T-helper 1 cell (primary cell): ENCODE measurements at regions not wholly inside any gene's neighbourhood (a gene's known extent, or its start where the extent isn't known, plus 50 kb on each side); places are given as distances from the start of the nearest gene placed in this dataset.

Source experiments
- DNase-seq, 5 donors: peaks; one replicate each; pipeline ENCODE4 v3.0.0-alpha.2; 2012 to 2020

DNA sequence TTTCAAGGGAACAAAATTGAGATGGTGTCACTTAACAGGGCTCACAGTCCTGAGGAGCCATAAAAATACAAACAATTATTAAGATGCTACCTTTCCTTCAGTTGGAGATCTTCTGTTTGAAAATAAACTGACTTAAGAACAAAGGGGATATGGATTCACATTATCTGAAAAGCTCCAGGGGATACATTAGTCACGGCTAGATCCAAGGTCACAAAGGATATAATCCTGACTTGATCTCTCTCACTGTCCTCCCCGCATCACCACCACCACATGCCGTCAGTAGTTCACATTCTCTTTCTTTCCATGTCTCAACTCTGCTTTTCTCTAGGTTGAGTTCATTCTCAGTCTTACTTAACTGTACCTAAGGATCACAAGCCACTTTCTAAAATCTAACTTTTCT lies 530.4 kb upstream of the MARCKS start:
- no peak for DNase-seq

DNA sequence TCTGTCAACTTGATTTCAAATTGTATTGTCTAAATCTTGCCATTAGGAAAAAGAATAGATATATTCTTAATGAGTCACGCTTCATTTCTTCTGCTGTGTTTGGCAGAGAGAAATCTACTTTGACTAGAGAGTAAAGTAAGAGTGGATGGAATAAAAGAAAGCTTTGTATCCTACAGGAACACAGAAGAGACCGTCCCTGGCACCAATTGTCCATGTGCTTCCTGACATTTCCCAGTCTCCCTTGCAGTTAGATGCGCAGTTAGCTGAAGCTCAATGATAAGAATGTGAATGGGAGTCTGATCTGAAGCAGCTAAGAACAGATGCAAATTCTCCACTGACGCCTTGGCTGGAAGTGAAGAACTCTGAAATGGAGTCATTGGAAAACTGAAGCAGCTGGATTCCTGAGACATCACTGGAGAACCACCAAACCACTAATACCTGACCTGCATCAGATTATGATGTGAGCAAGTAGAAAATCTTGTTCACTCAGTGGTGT lies 528.2 kb upstream of the MARCKS start:
- no peak for DNase-seq

DNA sequence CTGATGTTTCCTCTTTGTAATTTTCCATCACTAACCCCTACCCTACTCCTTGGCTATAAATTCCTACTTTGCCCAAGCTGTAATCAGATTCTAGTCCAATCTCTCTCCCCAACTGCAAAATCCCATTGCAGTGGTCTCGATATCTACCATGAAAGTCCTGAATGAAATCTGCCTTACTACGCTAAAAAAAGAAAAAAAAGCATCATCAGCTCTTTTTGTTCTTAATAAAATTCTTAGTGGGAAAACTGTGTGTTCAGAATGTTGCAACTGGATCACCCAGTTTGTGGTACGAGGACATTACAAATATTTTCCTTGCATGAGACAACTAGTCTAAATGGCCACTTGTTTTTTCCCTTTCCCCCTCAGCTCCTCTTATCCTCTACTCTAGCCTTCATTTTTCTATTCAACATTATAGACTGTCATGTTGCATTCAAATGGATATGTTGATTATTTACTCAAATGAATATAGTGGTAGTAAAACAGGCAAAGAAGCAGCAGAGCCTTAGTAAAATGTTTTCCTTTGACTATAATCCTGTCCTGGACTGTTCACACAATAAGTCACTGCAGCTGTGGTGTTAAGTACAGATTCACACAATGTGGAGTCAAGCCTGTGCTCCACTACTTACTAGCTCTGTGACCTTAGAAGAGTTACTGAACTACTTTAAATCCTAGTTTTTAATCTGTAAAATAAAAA lies 527.1 kb upstream of the MARCKS start:
- no peak for DNase-seq

- DNase-seq, result no peak
Observed at GRCh38 chr6:113330636-113330946, 526.6 kb upstream of the MARCKS start.

GRCh38 chr6:113331021-113331420 lies 526.1 kb upstream of the MARCKS start:
- no peak for DNase-seq

- no peak for DNase-seq
Observed at GRCh38 chr6:113338644-113339043, 518.5 kb upstream of the MARCKS start.

DNA sequence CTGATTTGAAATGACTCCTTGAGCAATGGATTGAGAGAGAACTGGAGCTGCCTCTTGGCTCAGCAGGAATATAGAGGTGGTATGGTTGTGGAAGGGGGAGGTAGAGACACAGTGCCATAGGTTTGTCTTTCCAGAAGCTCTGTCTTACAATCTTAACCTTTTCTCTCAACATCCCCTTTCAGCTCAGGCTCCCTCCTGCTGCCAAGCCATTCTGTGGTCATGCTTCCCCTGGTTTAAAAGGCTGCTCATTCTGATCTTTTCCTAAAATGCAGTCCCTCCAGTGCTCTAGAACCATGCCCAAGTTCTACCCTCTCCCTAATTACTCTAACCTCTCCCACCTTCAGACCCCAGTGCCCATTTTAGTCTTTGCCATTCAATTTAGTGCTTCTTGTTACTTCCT lies 517.9 kb upstream of the MARCKS start:
- DNase-seq, result no peak

- no peak for DNase-seq
Observed at GRCh38 chr6:113340371-113340770, 516.8 kb upstream of the MARCKS start.

DNA sequence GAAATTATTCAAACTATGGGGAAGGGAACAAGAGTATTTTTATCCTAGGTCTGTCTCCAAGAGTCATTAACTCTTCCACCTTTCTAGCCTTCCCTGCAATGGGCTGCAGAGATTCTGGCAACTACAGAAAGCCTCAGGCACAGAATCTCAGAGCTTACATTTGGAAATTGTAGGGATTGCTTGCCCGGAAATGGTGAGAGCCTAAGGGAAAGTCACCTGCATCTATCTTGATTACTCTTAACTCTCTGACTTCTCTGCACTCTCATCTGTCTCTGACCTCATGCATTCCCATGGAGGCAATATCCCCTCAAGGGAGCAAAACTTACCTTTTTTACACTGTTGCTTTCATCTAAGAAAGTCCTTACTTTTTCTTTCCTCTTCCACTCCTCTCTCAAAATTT lies 513.2 kb upstream of the MARCKS start:
- DNase-seq, result no peak

DNA sequence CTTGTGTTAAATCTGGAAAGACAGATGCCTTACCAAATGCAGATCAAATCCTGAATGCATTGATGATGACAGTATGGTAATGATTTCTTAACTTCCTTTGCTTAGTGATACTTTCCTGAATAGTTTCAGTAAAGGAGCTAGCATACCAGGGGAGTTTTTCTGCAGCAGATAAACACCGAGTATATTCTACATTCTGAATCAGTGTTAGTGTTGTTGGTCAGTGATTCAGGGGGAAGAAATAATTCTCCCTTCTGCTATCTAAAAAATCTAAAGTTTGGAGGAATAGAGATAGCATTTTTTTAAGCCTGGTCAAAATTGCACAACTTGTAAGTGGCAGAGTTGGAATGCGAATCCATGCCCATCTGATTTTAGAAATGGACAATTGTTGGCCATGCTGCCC lies 512.2 kb upstream of the MARCKS start:
- no peak for DNase-seq

DNA sequence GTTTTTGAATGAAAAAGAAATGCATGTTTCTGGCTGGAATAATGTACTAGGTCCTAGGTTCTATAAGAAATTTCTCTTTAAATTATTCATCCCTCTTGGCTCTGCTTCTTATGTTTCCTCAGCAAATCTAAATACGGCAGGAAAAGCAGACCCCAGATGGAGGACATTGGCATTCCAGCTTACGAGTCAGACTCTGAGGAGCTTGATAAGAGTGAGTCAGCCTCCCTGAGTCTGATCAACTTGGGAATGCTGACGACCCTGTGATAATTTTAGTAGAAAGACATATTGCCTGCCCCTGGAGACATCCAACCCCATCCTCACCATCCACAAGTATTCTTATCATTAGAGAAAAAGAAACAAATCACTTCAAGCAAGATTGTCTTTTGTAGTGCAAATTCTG lies 509.7 kb upstream of the MARCKS start:
- no peak for DNase-seq

GRCh38 chr6:113350461-113350860 lies 506.7 kb upstream of the MARCKS start:
- no peak for DNase-seq

- DNase-seq, result no peak
Observed at GRCh38 chr6:113351173-113351834, 505.8 kb upstream of the MARCKS start.

- no peak for DNase-seq
Observed at GRCh38 chr6:113352029-113352801, 504.9 kb upstream of the MARCKS start.

DNA sequence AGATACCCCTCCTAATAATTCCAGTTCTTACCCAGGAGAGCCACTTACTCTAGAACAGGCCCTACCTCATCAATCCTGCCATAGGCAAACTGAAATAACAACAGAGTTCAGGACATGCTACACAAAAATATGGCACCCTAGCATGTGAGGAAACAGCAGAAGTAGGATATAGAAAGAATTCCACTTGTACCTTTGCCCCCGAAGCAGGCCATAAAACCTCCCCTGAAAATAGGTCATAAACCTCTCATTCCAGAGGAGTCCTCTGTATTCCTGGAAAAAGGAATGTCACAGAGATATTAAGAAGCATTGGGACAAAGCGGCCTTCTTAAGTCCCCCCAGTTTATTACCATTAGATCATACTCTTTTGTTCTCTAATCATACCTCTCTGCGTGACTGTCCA lies 504.3 kb upstream of the MARCKS start:
- DNase-seq, result no peak

- DNase-seq, result no peak
Observed at GRCh38 chr6:113353392-113353791, 503.8 kb upstream of the MARCKS start.

GRCh38 chr6:113354204-113354895 lies 502.8 kb upstream of the MARCKS start:
- DNase-seq, result no peak

DNA sequence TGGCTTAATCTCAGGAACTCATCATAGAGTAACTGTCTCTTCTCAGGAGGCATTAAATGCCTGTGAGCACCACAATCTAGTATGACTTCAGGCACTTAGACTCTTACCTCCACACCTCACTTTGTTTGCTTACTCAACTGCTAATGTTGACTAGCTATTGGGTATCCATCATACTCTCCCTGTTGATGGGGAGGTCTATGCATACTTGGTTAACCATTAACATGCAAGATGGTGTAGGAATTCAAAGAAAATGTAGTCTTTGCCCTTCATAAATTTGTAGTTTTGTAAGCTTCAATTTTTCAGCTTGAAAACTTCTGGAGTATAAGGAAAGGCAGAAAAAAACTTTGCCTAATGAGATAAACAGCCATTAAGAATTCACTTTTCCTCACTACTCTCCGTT lies 501.0 kb upstream of the MARCKS start:
- no peak for DNase-seq

- no peak for DNase-seq
Observed at GRCh38 chr6:113357041-113357440, 500.1 kb upstream of the MARCKS start.

GRCh38 chr6:113358063-113358583 lies 499.0 kb upstream of the MARCKS start:
- DNase-seq, result no peak

DNA sequence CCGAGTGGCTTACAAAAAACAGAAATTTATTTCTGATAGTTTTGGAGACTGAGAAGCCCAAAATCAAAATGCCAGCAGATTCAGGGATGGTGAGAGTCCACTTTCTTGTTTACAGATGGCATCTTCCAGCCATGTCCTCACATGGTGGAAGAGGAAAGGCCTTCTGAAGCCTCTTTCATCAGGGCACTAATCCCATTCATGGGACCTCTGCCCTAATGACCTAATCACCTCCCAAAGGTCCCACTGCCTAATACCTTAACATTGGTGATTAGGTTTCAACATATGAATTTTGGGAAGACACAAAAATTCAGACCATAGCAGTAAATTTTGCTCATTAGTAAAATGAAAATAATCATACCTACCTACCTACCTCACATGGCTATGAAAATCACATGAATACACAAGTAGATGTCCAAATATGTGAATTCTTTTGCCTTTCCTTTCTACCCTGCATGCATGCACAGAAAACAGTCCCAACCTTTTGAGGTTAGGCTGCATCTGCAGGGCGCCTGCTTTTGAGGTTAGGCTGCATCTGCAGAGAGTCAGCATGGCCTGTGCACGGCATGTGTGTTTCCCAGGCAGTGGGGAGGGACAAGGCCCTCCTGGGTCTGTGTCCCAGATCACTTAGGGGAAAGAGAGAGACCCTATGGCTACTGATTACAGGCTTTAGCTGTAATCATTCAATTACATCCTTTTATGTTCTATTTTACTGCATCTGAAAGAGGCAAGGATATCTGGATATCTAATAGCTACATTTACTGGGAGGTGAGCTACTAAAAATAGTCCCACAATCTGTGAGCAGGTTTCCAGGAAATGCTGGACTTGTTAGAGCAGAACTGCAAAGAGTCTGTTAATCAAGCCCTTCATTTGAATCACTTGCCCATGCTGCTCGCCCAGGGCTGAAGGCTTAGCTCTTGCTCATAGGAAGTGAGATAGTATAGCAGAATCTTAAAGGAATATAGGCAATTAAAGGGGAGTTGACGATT lies 497.7 kb upstream of the MARCKS start:
- DNase-seq, result no peak
